ENCODE measurements at regions not wholly inside any gene's neighbourhood (a gene's known extent, or its start where the extent isn't known, plus 50 kb on each side); places are given as distances from the start of the nearest gene placed in this dataset.
A peak's percentile ranks its signal among the peaks of the same experiment; 100 is the strongest.

DNA sequence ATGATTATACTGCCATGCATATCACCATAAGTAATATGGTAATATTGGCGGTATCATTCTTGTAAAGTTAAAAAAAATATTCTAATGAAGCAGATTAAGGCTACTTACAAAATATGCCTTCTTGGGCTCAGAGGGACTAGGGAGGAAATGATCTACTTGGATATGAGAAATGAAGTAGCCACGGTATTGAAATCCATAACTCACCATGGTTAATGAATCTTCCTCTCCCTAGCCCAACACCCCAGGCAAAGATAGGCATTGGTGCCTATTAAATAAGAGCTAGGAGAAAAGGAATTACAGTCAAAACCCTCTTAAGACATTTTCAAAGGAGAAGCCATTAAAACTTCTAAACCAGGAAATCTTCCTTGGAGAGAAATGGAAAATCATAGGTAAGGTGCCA is 280.5 kb downstream of the TFAP2B start:
- Histone ChIP-seq H3K27ac (no peak overlapping the region), H3K9ac (no peak overlapping the region), H3K36me3 (ENCODE audit: insufficient read depth) (no peaks in the 10 kb centered on the region), H3K4me3 (IDR thresholded peaks at IDR 0.05; ENCODE audit: insufficient read depth, low read depth, low read length) (no peak overlapping the region), H4K20me1 (ENCODE audit: insufficient read depth) (no peaks in the 10 kb centered on the region), H3K27me3 (ENCODE audit: insufficient read depth, low read depth) (no peaks in the 10 kb centered on the region), H3K79me2 (ENCODE audit: insufficient read depth, low read depth) (no peaks in the 10 kb centered on the region), H2AFZ (ENCODE audit: low read depth) (no peak overlapping the region), H3K4me1 (ENCODE audit: low read depth, poor library complexity, severe bottlenecking) (no peaks in the 10 kb centered on the region), H3K4me2 (no peak overlapping the region)
- TF ChIP-seq, protein P1, sequence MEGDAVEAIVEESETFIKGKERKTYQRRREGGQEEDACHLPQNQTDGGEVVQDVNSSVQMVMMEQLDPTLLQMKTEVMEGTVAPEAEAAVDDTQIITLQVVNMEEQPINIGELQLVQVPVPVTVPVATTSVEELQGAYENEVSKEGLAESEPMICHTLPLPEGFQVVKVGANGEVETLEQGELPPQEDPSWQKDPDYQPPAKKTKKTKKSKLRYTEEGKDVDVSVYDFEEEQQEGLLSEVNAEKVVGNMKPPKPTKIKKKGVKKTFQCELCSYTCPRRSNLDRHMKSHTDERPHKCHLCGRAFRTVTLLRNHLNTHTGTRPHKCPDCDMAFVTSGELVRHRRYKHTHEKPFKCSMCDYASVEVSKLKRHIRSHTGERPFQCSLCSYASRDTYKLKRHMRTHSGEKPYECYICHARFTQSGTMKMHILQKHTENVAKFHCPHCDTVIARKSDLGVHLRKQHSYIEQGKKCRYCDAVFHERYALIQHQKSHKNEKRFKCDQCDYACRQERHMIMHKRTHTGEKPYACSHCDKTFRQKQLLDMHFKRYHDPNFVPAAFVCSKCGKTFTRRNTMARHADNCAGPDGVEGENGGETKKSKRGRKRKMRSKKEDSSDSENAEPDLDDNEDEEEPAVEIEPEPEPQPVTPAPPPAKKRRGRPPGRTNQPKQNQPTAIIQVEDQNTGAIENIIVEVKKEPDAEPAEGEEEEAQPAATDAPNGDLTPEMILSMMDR (conservative IDR thresholded peaks at IDR 0.05; ENCODE audit: low read depth, low read length), result no peak

DNA sequence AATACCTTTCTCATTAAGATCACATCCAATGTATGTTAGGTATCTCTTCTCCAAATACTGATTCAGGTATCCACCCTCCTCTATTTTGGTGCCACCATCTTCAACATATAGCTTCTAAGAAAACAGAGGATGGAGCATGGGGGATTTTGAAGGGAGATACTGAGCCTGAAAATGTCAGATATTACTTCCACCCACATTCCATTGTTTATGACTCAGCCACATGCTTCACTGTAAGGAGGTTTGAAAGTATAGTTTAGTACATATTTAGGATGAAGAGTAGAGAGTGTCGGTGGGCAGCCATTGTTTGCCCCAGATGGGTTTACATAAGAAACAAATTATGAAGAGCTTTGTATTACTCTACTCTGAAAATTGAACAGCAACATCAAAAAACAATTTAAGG is 286.7 kb downstream of the TFAP2B start:
- TF ChIP-seq, protein P1 (conservative IDR thresholded peaks at IDR 0.05; ENCODE audit: low read depth, low read length), result no peak
- Histone ChIP-seq H3K27me3 (ENCODE audit: insufficient read depth, low read depth) (no peaks in the 10 kb centered on the region), H3K4me3 (IDR thresholded peaks at IDR 0.05; ENCODE audit: insufficient read depth, low read depth, low read length) (no peak overlapping the region), H2AFZ (ENCODE audit: low read depth) (no peak overlapping the region), H3K4me2 (no peak overlapping the region), H3K79me2 (ENCODE audit: insufficient read depth, low read depth) (no peaks in the 10 kb centered on the region), H3K9ac (no peak overlapping the region), H3K4me1 (ENCODE audit: low read depth, poor library complexity, severe bottlenecking) (peaks cover 26% of the 10 kb centered on the region), H4K20me1 (ENCODE audit: insufficient read depth) (no peaks in the 10 kb centered on the region), H3K27ac (no peak overlapping the region), H3K36me3 (ENCODE audit: insufficient read depth) (no peaks in the 10 kb centered on the region)

DNA sequence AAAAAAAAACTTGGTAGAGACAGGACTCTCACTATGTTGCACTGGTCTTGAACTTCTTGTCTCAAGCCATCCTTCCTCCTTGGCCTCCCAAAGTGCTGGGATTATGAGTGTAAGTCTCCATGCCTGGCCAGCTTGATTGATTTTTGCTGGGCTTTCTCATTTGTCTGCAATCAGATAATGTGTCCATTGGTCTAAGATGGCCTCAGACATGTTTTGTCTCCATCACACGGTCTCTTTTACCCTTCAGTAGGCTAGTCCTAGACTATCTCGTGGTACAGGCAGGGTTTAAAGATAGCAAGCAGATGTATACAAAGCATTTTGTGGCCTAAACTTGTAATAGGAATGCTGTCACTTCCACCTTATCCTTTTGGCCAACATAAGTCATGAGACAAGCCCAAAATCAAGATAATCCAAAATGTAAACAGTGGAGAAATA is 289.1 kb downstream of the TFAP2B start:
- TF ChIP-seq, protein P1 (conservative IDR thresholded peaks at IDR 0.05; ENCODE audit: low read depth, low read length), result no peak
- H2AFZ ChIP-seq (ENCODE audit: low read depth), result no peak overlapping the region
- H3K79me2 ChIP-seq (ENCODE audit: insufficient read depth, low read depth), result no peaks in the 10 kb centered on the region
- H4K20me1 ChIP-seq (ENCODE audit: insufficient read depth), result no peaks in the 10 kb centered on the region
- H3K27me3 ChIP-seq (ENCODE audit: insufficient read depth, low read depth), result no peaks in the 10 kb centered on the region
- no peaks in the 10 kb centered on the region for H3K36me3 ChIP-seq (ENCODE audit: insufficient read depth)
- H3K9ac ChIP-seq, result no peak overlapping the region
- no peak overlapping the region for H3K4me3 ChIP-seq (IDR thresholded peaks at IDR 0.05; ENCODE audit: insufficient read depth, low read depth, low read length)
- H3K4me1 ChIP-seq (ENCODE audit: low read depth, poor library complexity, severe bottlenecking), result peaks cover 30% of the 10 kb centered on the region
- H3K27ac ChIP-seq, result no peak overlapping the region
- H3K4me2 ChIP-seq, result 0 out of 2 replicates have a peak overlapping the region, but pooled peaks have one; percentile 75

DNA sequence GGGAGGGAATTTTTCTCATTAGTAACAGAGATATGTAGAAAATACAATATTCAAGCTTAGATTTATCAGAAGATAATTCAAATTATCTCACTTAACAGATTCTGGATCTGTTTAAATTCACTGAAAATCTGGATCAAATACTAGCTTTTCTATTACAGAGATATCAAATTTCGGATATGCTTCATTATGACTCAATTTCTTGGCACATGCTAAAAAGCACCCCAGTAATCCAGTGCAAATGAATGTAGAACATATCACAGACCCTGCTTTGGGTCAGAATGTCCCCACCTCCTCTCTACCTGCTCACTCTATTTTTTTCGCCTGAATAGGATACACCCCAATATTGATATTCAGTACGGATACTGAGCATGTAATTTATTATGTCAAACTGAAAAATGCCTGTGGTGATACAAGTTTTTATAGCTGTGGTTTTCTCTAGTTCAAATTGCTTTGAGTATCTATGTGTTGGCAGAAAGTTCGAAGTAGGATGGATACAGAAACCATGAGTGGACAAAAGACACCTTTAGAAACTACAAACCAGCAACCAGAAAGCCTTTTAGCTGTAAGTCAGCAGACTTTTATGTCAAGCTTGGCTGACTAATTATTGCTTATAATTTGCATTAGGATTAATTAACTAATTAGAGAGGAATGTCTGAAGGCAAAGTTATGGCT is 290.0 kb downstream of the TFAP2B start:
- no peaks in the 10 kb centered on the region for H3K36me3 ChIP-seq (ENCODE audit: insufficient read depth)
- no peaks in the 10 kb centered on the region for H4K20me1 ChIP-seq (ENCODE audit: insufficient read depth)
- H3K9ac ChIP-seq, result no peak overlapping the region
- peaks cover 30% of the 10 kb centered on the region for H3K4me1 ChIP-seq (ENCODE audit: low read depth, poor library complexity, severe bottlenecking)
- H3K4me3 ChIP-seq (IDR thresholded peaks at IDR 0.05; ENCODE audit: insufficient read depth, low read depth, low read length), result no peak overlapping the region
- TF ChIP-seq, protein P1 (conservative IDR thresholded peaks at IDR 0.05; ENCODE audit: low read depth, low read length), result no peak
- peak overlapping the region; percentile 75 for H3K4me2 ChIP-seq
- peak overlapping the region; percentile 73 for H3K27ac ChIP-seq
- no peaks in the 10 kb centered on the region for H3K27me3 ChIP-seq (ENCODE audit: insufficient read depth, low read depth)
- no peaks in the 10 kb centered on the region for H3K79me2 ChIP-seq (ENCODE audit: insufficient read depth, low read depth)
- H2AFZ ChIP-seq (ENCODE audit: low read depth), result no peak overlapping the region
